Vagina (tissue), 2 donors: ENCODE measurements at regions not wholly inside any gene's neighbourhood (a gene's known extent, or its start where the extent isn't known, plus 50 kb on each side); places are given as distances from the start of the nearest gene placed in this dataset.

ENCODE experiments used
- DNase-seq, 2 donors: peaks; one replicate each; pipeline ENCODE4 v3.0.0-alpha.2; 2017; ENCODE audit errors: extremely low spot score in 2 of 2
- H3K27ac ChIP-seq: fragments of 200-600 bp; sonication (generic); one replicate; pipeline ENCODE4 v1.5.1; 2019
- H3K27me3 ChIP-seq: fragments of 200-600 bp; sonication (generic); one replicate; pipeline ENCODE4 v1.5.1; 2019
- H3K36me3 ChIP-seq, 2 donors: fragments of 200-600 bp; sonication (generic); one replicate each; pipeline ENCODE4 v1.5.1; 2017 to 2019
- H3K4me1 ChIP-seq: fragments of 200-600 bp; sonication (generic); one replicate; pipeline ENCODE4 v1.5.1; 2019
- H3K4me3 ChIP-seq, 2 donors: fragments of 200-600 bp; sonication (generic); 1 replicate in 1 of 2; 2 replicates in 1 of 2; pipeline ENCODE4 v1.5.1; 2016 to 2019
- H3K9me3 ChIP-seq: fragments of 200-600 bp; sonication (generic); one replicate; pipeline ENCODE4 v1.5.1; 2019
- CTCF ChIP-seq, 3 experiments: fragments of 450-650 bp in 2 of 3; fragments of 200-600 bp in 1 of 3; sonication (generic) in 1 of 3; IDR thresholded peaks; one replicate each; pipeline ENCODE4 v1.5.1; 2017 to 2019; ENCODE audit warnings: antibody characterized with exemption in 3 of 3, mild to moderate bottlenecking in 2 of 3, moderate library complexity in 2 of 3
- POLR2A ChIP-seq, 2 donors: fragments of 450-650 bp; IDR thresholded peaks; one replicate each; pipeline ENCODE4 v1.6.1; 2017; ENCODE audit warnings: antibody characterized with exemption in 2 of 2, mild to moderate bottlenecking in 2 of 2, moderate library complexity in 2 of 2
- POLR2AphosphoS5 ChIP-seq, 2 donors: sonication (generic); formaldehyde crosslinking; IDR thresholded peaks; one replicate each; pipeline ENCODE4 v1.9.0; 2017; ENCODE audit warnings: antibody characterized with exemption in 2 of 2, mild to moderate bottlenecking in 2 of 2, low read depth in 1 of 2; ENCODE audit not compliant: insufficient read depth in 1 of 2
- intact Hi-C: fragments of 100-400 bp; cut with DNase I; formaldehyde crosslinking; loops from one replicate; pipeline ENCODE4 v1.15.1; 2023

GRCh38 chr1:80468356-80468755 lies 1332.4 kb upstream of the ADGRL2 start:
- Histone ChIP-seq H3K4me3 (no peak overlapping the region), H3K27me3 (no peaks in the 10 kb centered on the region), H3K36me3 (no peaks in the 10 kb centered on the region), H3K4me1 (no peaks in the 10 kb centered on the region), H3K9me3 (no peaks in the 10 kb centered on the region), H3K27ac (no peak overlapping the region)
- DNase-seq, result no peak
- no peak for TF ChIP-seq POLR2AphosphoS5 (IDR thresholded peaks at IDR 0.05; ENCODE audit: insufficient read depth in 1 of 2, low read depth in 1 of 2)
- no peak for TF ChIP-seq CTCF (IDR thresholded peaks at IDR 0.05)
- TF ChIP-seq POLR2A (IDR thresholded peaks at IDR 0.05), result no peak
- intact Hi-C loops, result no loop called here

GRCh38 chr1:80462006-80462405 lies 1338.7 kb upstream of the ADGRL2 start:
- Histone ChIP-seq H3K9me3 (no peaks in the 10 kb centered on the region), H3K4me1 (no peaks in the 10 kb centered on the region), H3K27me3 (no peaks in the 10 kb centered on the region), H3K36me3 (no peaks in the 10 kb centered on the region), H3K27ac (no peak overlapping the region), H3K4me3 (no peak overlapping the region)
- no peak for DNase-seq
- intact Hi-C loops, result no loop called here
- TF ChIP-seq POLR2A (IDR thresholded peaks at IDR 0.05) (no peak), CTCF (IDR thresholded peaks at IDR 0.05) (no peak), POLR2AphosphoS5 (IDR thresholded peaks at IDR 0.05; ENCODE audit: insufficient read depth in 1 of 2, low read depth in 1 of 2) (no peak)

GRCh38 chr1:80457409-80457808 lies 1343.3 kb upstream of the ADGRL2 start:
- Histone ChIP-seq H3K27ac (no peak overlapping the region), H3K27me3 (no peaks in the 10 kb centered on the region), H3K4me3 (no peak overlapping the region), H3K36me3 (no peaks in the 10 kb centered on the region), H3K9me3 (no peaks in the 10 kb centered on the region), H3K4me1 (no peaks in the 10 kb centered on the region)
- no peak for TF ChIP-seq CTCF (IDR thresholded peaks at IDR 0.05)
- TF ChIP-seq POLR2AphosphoS5 (IDR thresholded peaks at IDR 0.05; ENCODE audit: insufficient read depth in 1 of 2, low read depth in 1 of 2), result no peak
- intact Hi-C loops, result no loop called here
- no peak for DNase-seq

GRCh38 chr1:80453775-80454174 lies 1347.0 kb upstream of the ADGRL2 start:
- no peak for TF ChIP-seq POLR2AphosphoS5 (IDR thresholded peaks at IDR 0.05; ENCODE audit: insufficient read depth in 1 of 2, low read depth in 1 of 2)
- no peak for TF ChIP-seq POLR2A (IDR thresholded peaks at IDR 0.05)
- no peak for TF ChIP-seq CTCF (IDR thresholded peaks at IDR 0.05)
- DNase-seq, result no peak
- intact Hi-C loops, result no loop called here
- no peaks in the 10 kb centered on the region for H3K4me1 ChIP-seq
- H3K27ac ChIP-seq, result no peak overlapping the region
- no peaks in the 10 kb centered on the region for H3K36me3 ChIP-seq
- H3K4me3 ChIP-seq, result no peak overlapping the region
- H3K9me3 ChIP-seq, result no peaks in the 10 kb centered on the region
- H3K27me3 ChIP-seq, result no peaks in the 10 kb centered on the region

GRCh38 chr1:80450711-80451110 lies 1350.0 kb upstream of the ADGRL2 start:
- Histone ChIP-seq H3K36me3 (no peaks in the 10 kb centered on the region), H3K4me3 (no peak overlapping the region), H3K27me3 (no peaks in the 10 kb centered on the region), H3K4me1 (no peaks in the 10 kb centered on the region), H3K9me3 (no peaks in the 10 kb centered on the region), H3K27ac (no peak overlapping the region)
- intact Hi-C loops, result no loop called here
- TF ChIP-seq POLR2A (IDR thresholded peaks at IDR 0.05) (no peak), CTCF (IDR thresholded peaks at IDR 0.05) (no peak), POLR2AphosphoS5 (IDR thresholded peaks at IDR 0.05; ENCODE audit: insufficient read depth in 1 of 2, low read depth in 1 of 2) (no peak)
- DNase-seq, result no peak
